ENCODE measurements at regions not wholly inside any gene's neighbourhood (a gene's known extent, or its start where the extent isn't known, plus 50 kb on each side); places are given as distances from the start of the nearest gene placed in this dataset.
"Not testable (repeated sequence)": the region's sequence is repeated elsewhere in the genome, so short reads cannot be mapped to it uniquely, and the experiment has no call there.

DNA sequence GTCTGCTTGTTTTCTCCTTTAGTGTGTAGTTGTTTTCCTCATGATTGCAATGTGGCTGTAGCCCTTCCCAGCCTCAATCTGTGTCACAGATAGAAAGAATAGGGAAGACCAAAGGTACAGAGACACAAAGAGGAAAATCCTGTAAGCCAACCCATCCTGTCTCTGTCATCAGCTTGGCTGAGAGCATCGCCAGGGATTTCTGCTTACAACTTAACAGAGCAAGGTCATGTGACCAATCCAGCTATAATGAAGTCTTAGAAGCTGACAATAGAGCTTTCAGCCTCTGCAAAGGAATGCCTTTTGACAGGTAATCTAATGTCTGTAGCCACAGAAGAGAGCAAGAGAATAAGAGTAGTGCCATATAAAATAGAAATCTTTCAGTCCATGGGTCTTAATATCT lies 1598.0 kb upstream of the AGA start:
- no peak for DNase-seq

DNA sequence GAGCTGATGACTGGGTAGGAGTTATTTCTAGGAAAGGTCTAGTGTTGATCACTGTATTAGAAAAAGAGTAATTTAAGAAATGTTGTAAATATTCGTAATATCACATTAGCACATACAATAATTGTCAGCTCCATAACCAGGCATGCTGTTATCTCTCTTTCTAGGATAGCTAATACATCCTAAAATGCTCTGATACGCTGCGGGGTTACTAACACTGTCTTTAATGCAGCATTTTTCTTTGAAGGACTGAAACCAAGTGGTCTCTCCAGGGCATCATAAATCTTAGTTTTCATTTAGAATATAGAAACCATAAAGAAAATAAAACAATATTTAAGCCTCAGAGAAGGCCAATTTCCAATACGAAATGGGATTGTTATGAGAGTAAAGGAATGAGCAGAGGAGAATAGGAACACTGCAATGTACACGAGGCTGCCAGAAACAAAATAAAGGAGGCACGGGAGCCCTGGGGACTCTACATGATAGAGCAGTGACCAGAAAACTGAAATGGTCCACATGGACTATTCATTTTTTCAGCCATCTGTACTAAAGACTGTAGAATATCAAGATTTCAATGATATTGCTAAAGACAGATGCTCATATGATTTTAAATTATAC lies 1606.7 kb upstream of the AGA start:
- DNase-seq, result no peak

DNA sequence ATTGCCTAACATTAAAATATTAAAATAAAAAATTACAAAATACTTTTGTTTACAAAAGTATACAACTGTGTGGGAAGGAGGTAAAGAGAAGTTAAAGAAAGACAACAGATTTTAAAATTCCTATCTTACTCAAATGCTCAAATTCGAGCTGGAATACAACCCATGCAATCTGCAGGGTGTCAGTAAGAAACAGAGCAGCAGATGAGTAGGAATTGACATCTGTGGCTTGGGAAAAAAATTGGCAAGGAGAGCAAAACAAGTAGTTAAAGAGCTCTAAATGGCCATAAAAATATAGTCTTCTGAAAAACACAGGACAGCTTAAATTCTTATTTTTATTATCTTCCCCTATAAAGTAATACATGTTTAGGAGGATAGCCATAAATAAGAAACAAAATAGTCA lies 1609.0 kb upstream of the AGA start:
- DNase-seq, result no peak

DNA sequence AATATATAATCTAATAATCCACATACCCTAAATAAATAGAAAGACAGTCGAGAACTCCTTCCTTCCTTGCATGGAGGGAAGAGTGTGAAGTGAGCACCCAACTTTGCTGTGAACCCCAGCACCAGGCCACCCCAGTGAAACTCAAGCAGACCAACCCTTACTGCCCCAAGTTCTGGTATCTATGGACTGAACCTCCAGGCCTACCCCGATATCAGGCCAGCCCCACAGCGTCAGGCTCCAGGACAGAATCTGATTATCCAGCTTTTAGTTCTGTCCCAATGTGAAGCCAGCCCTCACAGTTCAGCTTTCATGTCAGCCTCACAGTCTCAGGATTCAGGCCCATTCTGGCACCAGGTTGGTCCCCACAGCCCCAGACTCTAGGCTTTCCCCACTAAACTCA lies 1617.2 kb upstream of the AGA start:
- DNase-seq, result no peak

DNA sequence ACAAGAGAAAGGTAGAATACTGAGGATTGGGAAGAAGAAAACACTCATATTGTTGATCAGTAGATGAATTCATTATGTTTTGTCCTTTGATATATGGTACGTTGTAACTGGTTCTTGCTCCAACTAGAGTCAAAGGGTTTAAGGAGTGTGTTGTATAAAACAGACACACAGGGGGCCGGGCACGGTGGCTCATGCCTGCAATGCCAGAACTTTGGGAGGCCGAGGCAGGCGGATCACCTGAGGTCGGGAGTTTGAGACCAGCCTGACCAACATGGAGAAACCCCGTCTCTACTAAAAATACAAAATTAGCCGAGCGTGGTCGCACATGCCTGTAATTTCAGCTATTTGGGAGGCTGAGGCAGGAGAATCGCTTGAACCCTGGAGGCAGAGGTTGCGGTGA lies 1624.0 kb upstream of the AGA start:
- DNase-seq, result not testable (repeated sequence)

DNA sequence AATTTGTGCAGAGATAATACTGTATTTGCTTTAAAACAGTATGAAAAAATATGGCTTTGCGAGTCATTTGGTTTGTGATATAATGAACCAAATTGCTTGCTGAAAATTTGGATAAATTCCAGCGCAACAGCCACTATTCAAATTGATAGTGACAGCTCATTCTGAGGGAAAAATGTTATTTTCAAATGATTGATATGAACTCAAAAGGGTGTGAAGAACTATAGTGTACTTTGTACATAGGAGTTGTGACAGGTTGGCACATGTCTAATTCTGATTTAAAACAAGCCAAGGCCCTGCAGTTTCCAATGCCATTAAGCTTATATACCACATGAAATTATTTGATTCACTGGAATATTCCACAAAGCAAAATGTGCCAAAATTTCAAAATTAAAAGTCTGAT lies 1628.9 kb upstream of the AGA start:
- no peak for DNase-seq

DNA sequence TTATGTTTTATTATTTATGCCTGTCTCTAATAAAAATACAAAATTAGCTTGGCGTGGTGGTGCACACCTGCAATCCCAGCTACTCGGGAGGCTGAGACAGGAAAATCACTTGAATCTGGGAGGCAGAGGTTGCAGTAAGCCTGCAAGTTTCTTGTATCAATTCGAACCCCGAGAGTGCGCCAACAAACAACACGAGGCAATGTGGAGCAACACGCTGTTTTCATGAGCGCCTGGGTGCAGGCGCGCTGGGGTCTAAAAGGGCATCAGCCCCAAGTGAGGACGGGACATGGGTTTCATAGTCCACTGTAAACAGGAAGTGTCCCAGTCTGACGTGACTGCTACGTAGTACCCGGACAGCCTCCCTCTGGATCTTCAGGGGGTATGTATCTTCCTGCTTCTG lies 1634.6 kb upstream of the AGA start:
- no peak for DNase-seq

DNA sequence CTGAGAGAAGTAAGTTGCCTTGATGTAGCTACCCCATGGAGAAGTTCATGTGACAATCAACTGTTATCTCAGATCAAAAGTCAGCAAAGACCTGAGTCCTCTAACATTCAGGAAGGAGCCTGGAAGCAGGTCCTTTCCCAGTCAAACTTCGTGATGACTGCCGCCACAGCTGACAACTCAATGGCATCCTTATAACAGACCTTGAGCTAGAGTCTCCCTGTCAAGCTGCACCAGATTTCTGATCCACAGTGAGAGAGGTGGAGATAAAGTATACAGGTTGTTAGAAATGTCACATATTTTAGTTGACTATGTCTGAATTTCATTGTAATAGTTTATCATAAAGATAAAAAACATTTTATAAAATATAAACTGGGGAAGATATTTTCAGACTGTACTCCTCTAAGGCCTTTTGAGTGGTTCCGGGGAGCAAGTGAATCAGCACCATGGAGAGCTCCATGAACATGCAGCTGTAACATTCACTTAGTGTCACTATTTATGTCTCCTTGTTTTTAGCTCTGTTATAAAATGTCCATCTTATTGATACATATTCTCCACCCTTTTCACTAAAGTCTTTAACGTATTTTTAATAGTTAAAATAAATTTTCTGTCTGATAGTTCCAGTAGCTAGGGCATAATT lies 1653.5 kb upstream of the AGA start:
- no peak for DNase-seq

DNA sequence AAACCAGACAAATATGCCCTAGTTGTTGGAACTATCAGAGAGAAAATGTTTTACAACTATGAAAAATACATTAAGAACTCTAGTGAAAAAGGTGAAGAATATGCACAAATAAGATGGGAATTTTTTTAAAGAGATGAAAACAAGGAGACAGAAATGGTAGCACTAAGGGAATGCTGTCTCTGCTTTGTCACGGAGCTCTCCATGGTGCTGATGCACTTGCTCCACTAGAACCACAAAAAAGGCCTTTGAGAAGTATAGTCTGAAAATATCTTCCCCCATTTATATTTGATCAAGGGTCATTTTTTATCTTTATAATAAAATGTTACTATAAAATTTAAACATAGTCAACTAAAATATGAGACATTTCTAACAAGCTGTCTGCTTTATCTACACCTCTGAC lies 1655.5 kb upstream of the AGA start:
- no peak for DNase-seq

DNA sequence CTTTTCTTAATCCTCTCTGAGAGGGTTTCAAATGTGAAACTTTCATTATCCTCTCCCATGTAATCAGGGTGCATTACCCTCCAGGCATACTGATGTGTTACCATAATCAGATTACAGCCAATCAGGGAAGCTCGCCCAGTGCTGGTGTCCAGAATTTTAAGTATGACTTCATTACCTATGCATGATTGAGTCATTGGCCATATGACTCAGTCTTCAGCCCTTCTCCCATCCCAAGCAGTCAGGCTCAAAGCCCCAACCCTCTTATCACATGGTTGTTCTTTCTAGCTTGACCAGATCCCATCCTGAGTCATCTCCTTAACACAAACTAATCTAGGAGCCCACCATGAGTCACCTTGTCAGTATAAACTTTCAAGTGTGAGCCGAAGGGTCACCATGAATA lies 1668.1 kb upstream of the AGA start:
- no peak for DNase-seq

DNA sequence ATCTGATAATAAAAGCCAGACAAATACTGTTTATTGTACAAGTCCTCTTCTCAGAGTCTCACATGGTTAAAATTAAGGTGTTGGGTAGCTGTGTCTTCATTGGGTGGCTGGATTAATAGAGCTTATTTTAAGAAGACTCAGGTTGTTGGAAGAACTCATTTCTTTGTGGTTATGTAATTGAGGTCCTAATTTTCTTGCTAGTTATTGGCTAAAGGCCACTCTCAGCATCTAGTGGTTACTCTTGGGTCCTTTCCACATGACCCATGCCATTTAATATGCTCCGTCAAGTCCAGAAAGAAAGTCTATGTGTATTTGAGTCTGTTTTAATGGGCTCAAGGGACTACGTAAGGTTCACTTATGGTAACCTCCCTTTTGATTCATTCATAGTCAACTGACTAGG lies 1668.6 kb upstream of the AGA start:
- DNase-seq, result no peak

DNA sequence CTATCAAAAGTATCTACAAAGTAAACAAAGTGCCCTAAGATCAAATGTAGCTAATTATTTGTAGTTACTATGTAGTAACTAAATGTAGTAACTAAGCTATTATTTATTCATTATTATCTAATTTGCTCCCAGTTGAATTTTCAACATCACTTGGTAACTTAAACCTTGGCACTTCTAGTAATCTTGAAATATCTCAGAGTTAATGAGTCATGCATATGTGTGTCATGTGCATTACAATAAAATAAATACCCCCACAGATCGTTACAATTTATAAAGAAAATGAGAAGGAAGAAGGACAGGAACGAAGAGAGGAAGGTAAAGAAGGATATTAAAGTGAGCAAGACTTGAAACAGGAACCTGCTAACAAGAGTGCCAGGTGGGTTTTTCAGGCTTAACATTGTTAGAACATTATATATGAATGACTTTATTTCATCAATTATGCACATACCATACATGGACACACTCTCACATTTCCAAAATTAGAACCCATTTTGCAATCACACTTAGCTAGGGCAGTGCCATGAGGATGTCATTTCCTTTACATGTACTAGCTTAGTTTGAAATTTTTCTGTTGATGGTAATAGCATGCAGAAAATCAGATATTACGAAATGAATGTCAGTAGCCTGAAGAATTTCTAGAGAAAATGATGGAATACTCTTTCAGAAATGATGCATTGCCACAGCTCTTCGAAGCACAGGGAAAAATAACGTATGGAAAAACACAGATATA lies 1670.4 kb upstream of the AGA start:
- DNase-seq, result no peak

DNA sequence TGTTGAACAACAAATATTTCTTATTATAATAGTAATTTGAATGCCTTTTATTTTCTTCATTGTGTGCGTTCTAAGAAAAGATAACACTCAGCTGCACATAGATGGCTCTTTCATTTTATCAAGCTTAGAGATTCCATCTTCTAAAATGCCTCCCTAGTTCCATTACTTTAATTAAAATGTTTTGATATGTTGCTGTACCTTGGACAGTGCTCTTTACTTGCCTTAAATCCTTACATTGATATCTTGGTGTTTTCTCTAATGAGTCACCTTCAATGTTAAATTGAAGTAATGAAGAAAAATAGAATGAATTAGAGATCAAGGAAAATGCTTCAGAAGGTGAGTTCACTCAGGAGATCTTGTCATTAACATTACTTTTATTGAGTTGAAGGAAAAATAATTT lies 1672.4 kb upstream of the AGA start:
- DNase-seq, result no peak

DNA sequence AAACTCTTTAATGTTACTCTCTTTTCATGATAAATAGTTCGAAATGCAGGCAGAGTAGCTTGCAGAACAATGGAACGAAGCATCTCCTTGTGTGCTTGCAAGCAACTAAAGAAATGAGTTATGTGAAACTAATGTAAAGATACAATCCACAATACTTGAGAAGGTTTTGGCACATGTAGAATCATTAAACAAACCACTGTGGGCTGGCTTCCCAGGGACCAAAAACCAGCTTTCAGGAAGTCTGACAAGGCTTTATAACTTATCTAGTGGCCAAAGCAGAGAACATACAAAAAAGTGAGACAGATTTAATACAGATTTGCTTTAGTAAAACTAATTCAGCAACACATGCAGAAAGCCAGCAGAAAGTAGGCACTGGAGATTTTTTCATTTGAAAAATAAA lies 1673.8 kb upstream of the AGA start:
- DNase-seq, result no peak

DNA sequence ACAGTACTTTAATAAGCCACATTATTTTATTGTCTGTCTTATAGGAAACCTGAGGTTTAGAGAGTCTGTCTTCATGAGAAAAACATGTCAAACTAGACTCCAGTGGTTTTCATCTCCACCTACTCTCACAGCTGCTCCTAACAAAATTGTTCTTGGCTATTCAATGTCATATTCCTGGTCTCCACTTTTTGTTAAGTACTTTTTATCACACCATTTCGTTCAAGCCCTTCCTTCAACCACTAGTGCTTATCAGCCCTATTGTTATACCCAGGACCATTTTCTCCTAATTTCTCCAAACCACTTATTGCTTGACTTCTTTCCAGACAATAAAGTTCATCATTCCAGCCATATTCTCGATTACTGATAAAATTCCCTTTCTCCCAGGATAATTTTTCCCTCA lies 1674.3 kb upstream of the AGA start:
- DNase-seq, result no peak

DNA sequence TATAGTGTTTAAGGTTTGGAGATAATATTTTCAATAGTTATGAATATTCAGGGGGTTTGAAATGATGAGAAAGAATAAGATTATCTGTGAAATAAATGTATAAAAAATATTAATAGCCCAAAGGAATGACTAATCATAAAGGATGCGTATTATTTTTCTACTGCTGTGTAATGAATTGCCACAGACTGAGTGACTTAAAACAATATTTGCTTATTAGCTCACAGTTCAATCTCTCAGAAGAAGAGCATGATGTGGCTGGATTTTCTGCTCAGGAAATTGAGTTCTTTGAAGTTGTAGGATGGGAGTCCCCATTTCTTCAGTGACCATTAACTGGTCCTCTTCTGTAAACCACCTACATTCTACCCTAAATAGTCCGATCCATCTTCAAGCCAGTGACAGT lies 1680.8 kb upstream of the AGA start:
- no peak for DNase-seq

DNA sequence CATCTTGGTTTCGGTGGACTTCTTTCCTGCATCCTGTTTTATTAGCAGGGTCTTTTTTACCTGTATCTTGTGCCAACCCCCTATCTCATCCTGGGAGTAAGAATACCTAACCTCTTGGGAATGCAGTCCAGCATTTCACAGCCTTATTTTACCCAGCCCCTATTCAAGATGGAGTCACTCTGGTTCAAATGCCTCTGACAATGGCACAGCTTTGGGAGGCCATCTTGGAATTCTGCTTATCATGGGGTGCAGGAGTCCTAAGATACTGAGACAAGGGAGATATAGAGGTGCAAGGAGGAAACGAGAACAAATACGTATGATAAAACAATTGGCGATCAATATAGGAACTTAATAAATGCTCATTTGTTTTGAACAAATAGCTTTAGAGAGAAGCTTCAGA lies 1682.2 kb upstream of the AGA start:
- DNase-seq, result no peak

DNA sequence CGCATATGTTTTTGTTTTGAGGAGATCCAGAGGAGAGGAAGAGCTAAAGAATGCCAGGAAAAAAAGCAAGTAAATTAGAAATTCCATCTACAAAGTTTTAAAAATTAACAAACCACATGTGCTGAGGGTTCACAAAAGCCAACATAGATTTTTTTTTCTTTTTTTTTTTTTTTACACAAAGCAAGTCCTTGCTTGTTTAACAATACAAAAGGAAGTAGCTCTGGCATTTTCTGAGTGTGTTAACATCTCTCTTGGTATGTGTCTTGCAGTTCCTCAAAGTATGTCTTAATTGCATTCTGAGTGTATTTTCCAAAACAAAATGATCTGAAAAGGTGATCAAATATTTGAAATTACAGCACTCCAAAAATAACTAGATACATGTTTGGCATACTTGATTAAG lies 1682.7 kb upstream of the AGA start:
- no peak for DNase-seq

DNA sequence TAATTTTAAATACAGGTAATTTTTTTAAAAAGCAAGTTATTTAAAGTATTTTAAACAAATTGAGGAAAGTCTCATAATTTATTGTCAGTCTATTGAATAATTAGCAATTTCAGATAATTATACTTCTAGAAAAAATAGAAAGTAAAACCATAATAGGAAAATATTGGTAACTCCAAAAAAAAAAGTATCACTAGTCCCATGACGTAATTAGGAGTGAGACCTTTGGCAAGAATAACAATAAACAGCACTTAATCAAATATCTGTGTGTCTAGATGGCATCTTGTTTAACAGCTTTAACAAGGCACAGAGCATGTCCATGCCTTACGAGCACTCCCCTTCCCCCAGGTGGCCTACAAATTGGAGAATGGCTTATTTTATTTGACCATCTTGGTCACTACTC lies 1683.6 kb upstream of the AGA start:
- no peak for DNase-seq

DNA sequence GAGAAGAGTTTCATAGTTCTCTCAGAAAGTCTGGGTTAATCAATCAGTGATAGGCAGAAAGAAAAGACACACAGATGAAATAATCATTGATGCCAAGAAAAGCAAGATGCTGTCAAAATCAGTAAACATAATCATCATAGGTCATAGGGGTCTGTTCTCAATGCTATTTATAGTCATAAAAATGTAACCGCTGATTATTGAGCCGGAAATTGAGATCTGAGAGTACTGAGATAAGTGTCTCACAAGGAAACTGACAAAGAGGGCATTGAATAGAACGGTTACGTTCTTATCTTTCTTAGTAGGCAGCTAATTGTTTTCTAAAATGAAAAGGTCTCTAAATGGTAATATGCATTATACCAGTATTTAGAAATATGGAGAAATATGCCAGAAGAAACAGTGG lies 1686.1 kb upstream of the AGA start:
- no peak for DNase-seq

DNA sequence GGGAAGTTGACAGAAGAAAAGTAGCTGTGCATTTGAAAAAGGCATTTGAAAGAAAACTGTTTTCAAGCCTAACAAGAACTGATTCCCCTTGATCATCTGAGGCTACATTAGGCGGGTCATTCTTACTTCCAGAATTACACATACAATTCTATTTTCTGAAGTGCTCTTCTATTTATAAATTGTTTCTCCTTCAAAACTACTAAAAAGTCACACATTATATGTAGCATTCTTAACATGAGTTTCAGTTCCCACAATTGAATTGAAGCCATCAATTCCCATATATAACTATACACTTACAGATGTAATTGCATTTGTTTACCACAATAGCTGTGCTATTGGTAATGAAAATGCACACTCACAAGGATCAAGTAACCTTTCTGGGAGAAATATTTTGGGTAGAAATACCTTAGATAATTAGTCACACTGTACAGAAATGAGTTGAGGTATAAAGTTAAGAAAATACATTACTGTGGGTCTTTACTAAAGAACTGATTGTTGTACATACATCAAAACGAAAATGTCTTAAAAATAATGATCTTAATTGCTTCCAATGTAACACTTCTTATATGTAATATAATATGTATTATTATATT lies 1688.0 kb upstream of the AGA start:
- no peak for DNase-seq

DNA sequence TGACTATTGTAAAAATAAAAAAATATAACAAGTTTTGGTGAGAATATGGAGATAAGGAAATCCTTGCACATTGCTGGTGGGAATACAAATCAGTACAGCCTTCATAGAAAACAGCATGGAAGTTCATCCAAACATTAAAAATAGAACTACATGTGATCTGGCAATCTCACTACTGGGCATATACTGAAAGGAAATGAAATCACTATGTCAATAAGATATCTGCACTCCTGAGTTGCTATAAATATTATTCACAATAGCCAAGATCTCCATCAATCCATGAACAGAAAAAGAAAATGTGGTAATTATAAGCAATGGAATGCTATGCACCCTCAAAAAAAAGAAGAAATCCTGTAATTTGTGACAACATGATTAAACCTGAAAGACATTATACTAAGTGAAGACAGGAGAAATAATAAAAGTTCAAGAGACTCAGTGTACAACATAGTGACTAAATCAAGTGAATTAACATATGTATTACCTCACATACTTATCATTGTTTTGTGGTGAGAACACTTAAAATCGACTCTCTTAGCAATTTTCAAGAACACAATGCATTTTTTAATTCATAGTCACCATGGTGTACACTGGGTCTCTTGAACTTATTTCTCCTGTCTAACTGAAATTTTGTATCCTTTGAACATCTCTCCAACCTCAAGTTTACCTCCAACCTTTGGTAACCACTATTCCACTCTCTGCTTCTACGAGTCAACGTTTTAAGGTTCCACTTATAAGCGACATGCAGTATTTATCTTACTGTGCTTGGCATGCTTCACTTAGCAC lies 1703.7 kb upstream of the AGA start:
- DNase-seq, result no peak

DNA sequence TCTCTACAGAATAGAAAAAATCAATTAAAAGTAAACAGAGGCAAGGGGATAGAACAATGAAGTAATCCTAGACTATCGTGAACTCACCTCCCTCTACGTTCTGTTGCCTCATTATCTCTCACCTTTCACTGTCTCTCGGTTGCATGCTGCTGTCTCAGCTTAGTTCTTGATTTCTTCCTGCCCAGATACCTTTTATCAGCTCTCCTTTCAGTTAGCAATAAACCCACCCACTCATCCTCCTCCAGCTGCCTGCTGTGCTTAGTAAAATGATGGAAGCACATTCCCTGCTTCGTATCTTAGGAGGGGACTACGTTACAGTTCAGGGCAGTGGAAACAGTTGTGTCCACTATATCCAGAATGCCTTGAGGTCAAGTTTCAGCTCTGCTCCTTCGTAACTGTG lies 1709.5 kb upstream of the AGA start:
- DNase-seq, result no peak

DNA sequence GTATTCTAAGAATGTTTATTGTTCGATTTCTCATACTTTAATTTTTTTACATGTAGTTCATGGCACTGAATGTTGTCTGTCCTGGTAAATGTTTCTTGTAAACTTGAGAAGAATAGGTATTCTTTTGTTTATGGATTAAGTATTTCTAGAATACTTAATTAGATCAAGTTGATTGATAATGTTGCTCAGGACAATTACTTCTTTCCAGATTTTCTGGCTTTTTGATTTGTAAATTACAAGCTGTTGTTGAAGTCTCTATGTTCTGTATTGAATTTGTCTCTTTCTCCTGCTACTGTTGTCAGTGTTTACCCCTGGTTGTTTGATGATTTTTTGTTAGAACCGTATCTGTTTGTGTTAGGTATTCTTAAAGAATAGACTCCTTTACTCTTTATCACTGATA lies 1720.9 kb upstream of the AGA start:
- no peak for DNase-seq

Data from NCI-H226 (cell line).